Stomach (tissue), 8 donors: ENCODE measurements at regions not wholly inside any gene's neighbourhood (a gene's known extent, or its start where the extent isn't known, plus 50 kb on each side); places are given as distances from the start of the nearest gene placed in this dataset.

Experiments used
- DNase-seq, 2 donors: peaks; one replicate each; pipeline versions ENCODE4 v3.0.0 to v3.0.0-alpha.2; 2013 to 2019
- H3K27ac ChIP-seq, 5 donors: fragments of 200-600 bp in 4 of 5; sonication (generic) in 4 of 5; one replicate each; pipeline ENCODE4 v1.5.1; 2013 to 2019; ENCODE audit warnings: mild to moderate bottlenecking in 1 of 5, moderate library complexity in 1 of 5
- H3K27me3 ChIP-seq, 3 donors: fragments of 200-600 bp; sonication (generic); one replicate each; pipeline ENCODE4 v1.5.1; 2017 to 2019; ENCODE audit warnings: mixed run types in 1 of 3
- H3K36me3 ChIP-seq, 4 donors: fragments of 200-600 bp; sonication (generic); 1 replicate in 3 of 4; 2 replicates in 1 of 4; pipeline ENCODE4 v1.5.1; 2016 to 2019
- H3K4me1 ChIP-seq, 4 donors: fragments of 200-600 bp; sonication (generic); one replicate each; pipeline ENCODE4 v1.5.1; 2016 to 2019
- H3K4me3 ChIP-seq, 4 donors: fragments of 200-600 bp; sonication (generic) in 3 of 4; one replicate each; pipeline ENCODE4 v1.5.1; 2016 to 2019; ENCODE audit warnings: mild to moderate bottlenecking in 1 of 4
- H3K9me3 ChIP-seq, 4 donors: fragments of 200-600 bp; sonication (generic); one replicate each; pipeline ENCODE4 v1.5.1; 2016 to 2019
- CTCF ChIP-seq, 7 experiments: fragments of 450-650 bp in 4 of 7; fragments of 200-600 bp in 3 of 7; sonication (generic) in 3 of 7; IDR thresholded peaks; one replicate each; pipeline ENCODE4 v1.5.1; 2016 to 2019; ENCODE audit warnings: antibody characterized with exemption in 7 of 7, control low read depth in 2 of 7, mild to moderate bottlenecking in 1 of 7
- EP300 ChIP-seq: sonication (generic); formaldehyde crosslinking; IDR thresholded peaks from one replicate; pipeline ENCODE4 v1.6.1; 2017; ENCODE audit warnings: antibody characterized with exemption
- POLR2A ChIP-seq, 4 donors: fragments of 450-650 bp; IDR thresholded peaks; one replicate each; pipeline ENCODE4 v1.6.1; 2016; ENCODE audit warnings: antibody characterized with exemption in 4 of 4, control low read depth in 2 of 4, mild to moderate bottlenecking in 1 of 4, moderate library complexity in 1 of 4
- POLR2AphosphoS5 ChIP-seq, 3 donors: sonication (generic); formaldehyde crosslinking; IDR thresholded peaks; one replicate each; pipeline ENCODE4 v1.6.1; 2016; ENCODE audit warnings: antibody characterized with exemption in 3 of 3
- WGBS, 5 donors: extraction: QIAGEN DNeasy Blood & Tissue Kit in 3 of 5; methylation state at CpG; one replicate each; pipeline versions ENCODE4 v1.1.5 to v1.1.7; 2013 to 2018; 5-methylcytosine and 5-hydroxymethylcytosine counted together
- intact Hi-C: fragments of 100-400 bp; cut with DNase I; formaldehyde crosslinking; loops from one replicate; pipeline ENCODE4 v1.15.1; 2023; ENCODE audit warnings: low total_unique reads
- donor health status: healthy with polysubstance abuse.
- donor health status: Bipolar disorder and iron deficiency.
- donor health status: healthy.

GRCh38 chr21:35479529-35479928, 430.4 kb upstream of the RUNX1 start:
- WGBS, 5 donors = 88 to 98% (median 93%) methylated on average over 1 of the region's 1 CpG
- Histone ChIP-seq H3K36me3 (no peaks in the 10 kb centered on the region), H3K4me3 (no peak overlapping the region), H3K4me1 (peaks cover 0 to 17% (median 4%) of the 10 kb centered on the region in 4 donors), H3K27ac (no peak overlapping the region), H3K27me3 (no peaks in the 10 kb centered on the region), H3K9me3 (no peaks in the 10 kb centered on the region)
- intact Hi-C loops = no loop called here
- DNase-seq = no peak
- TF ChIP-seq CTCF (IDR thresholded peaks at IDR 0.05) = no peak
- no peak for TF ChIP-seq POLR2AphosphoS5 (IDR thresholded peaks at IDR 0.05)
- TF ChIP-seq EP300 = no peak
- TF ChIP-seq POLR2A (IDR thresholded peaks at IDR 0.05) = no peak

- Histone ChIP-seq H3K9me3 (no peaks in the 10 kb centered on the region), H3K36me3 (no peaks in the 10 kb centered on the region), H3K4me3 (no peak overlapping the region), H3K4me1 (peaks cover 0 to 17% (median 4%) of the 10 kb centered on the region in 4 donors), H3K27ac (peak overlapping the region in 2 of 5 donors; percentile 46 to 58), H3K27me3 (no peaks in the 10 kb centered on the region)
- DNase-seq = no peak
- intact Hi-C loops = no loop called here
- TF ChIP-seq CTCF (IDR thresholded peaks at IDR 0.05) = no peak
Observed at GRCh38 chr21:35479065-35479448, 430.0 kb upstream of the RUNX1 start.

GRCh38 chr21:35478161-35479064, 429.3 kb upstream of the RUNX1 start:
- intact Hi-C loops = no loop called here
- 65 to 75% (median 73%) methylated on average over 5 of the region's 5 CpGs for WGBS, 5 donors
- DNase-seq = no peak
- no peak for TF ChIP-seq CTCF (IDR thresholded peaks at IDR 0.05)
- TF ChIP-seq POLR2A (IDR thresholded peaks at IDR 0.05) = no peak
- no peak for TF ChIP-seq EP300
- TF ChIP-seq POLR2AphosphoS5 (IDR thresholded peaks at IDR 0.05) = no peak
- Histone ChIP-seq H3K9me3 (no peaks in the 10 kb centered on the region), H3K4me1 (peaks cover 0 to 17% (median 4%) of the 10 kb centered on the region in 4 donors), H3K27me3 (no peaks in the 10 kb centered on the region), H3K27ac (peak overlapping the region in 3 of 5 donors; percentile 46 to 58 (median 52)), H3K4me3 (no peak overlapping the region), H3K36me3 (no peaks in the 10 kb centered on the region)

- Histone ChIP-seq H3K4me3 (no peak overlapping the region), H3K4me1 (peaks cover 0 to 17% (median 4%) of the 10 kb centered on the region in 4 donors), H3K27me3 (no peaks in the 10 kb centered on the region), H3K36me3 (no peaks in the 10 kb centered on the region), H3K27ac (peak overlapping the region in 3 of 5 donors; percentile 46 to 58 (median 52)), H3K9me3 (no peaks in the 10 kb centered on the region)
- WGBS, 5 donors = 74 to 90% (median 87%) methylated on average over 3 of the region's 3 CpGs
- intact Hi-C loops = no loop called here
- TF ChIP-seq EP300 (no peak), CTCF (IDR thresholded peaks at IDR 0.05) (no peak), POLR2A (IDR thresholded peaks at IDR 0.05) (no peak), POLR2AphosphoS5 (IDR thresholded peaks at IDR 0.05) (no peak)
- no peak for DNase-seq
Observed at GRCh38 chr21:35477622-35478021, 428.5 kb upstream of the RUNX1 start.
